MV-4-11 (cell line): ENCODE measurements at regions not wholly inside any gene's neighbourhood (a gene's known extent, or its start where the extent isn't known, plus 50 kb on each side); places are given as distances from the start of the nearest gene placed in this dataset.
A peak's percentile ranks its signal among the peaks of the same experiment; 100 is the strongest.

Experiments used
- DNase-seq: peaks from one replicate; lab custom pipeline; 2025; lab: John Stamatoyannopoulos, UW

DNA sequence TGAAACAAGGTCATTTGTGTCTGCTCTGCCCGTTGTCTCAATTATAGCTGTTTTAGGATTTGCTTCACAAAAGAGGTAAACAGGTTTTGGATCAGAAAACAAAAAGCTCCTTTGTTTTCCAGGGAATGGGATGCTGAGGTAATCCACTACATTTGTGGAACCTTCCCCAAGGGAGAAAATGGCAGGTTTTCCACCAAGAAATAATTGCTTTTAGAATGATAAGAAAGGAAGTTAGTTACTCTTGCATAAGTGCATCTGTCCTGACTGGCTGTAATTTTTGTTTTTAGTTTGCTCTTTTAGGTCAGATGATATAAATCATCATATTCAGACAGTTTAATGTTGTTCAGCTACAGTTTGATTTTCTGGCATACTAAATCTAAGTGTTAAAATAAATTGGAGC lies 198.5 kb upstream of the COL8A1 start:
- DNase-seq, result no peak

GRCh38 chr3:99434190-99434589 lies 204.2 kb upstream of the COL8A1 start:
- DNase-seq, result no peak

- DNase-seq, result no peak
Measured at GRCh38 chr3:99430348-99431134, 207.9 kb upstream of the COL8A1 start.

GRCh38 chr3:99429502-99429901 lies 208.9 kb upstream of the COL8A1 start:
- DNase-seq, result no peak

GRCh38 chr3:99425930-99426329 lies 212.5 kb upstream of the COL8A1 start:
- no peak for DNase-seq

- no peak for DNase-seq
Measured at GRCh38 chr3:99419116-99419515, 219.3 kb upstream of the COL8A1 start.

GRCh38 chr3:99418709-99419108 lies 219.7 kb upstream of the COL8A1 start:
- DNase-seq, result no peak

DNA sequence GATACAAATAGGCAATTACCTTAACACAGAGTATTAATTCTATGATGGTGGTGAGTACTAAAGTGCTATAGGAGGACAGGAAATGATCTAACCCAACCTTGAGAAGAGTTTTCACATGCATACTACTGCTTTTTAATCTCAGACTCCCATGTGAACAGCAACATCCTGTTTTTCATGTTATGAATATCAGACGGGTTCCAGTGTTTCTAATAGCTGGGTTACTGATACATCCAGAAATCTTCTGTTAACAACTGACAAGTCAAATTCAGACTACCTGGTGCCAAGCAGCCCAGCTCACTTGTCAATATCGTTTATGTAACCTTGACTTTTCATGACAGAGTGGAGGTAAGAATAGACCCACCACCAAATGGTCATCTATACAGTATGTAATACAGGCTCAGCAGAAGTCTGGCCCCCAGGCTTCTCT lies 220.2 kb upstream of the COL8A1 start:
- peak; percentile 0 for DNase-seq

DNA sequence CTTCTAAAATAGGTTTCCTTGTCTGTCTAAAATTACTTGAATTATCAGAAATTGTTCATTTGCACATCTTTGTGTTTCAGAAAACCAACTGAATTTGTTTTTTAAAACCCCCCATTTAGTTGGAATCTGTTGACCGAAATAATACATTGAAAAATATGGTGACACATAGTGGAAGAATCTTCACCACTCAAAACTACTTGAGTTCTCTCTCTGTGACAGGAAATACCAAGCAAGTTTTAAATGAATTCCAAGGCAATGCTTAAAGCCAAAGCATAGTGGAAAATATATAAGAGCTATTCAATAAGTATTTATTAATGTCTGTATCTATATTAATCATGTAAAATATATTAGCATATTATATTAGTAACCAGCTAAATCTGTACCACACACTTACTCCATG lies 224.9 kb upstream of the COL8A1 start:
- no peak for DNase-seq

- no peak for DNase-seq
Measured at GRCh38 chr3:99410789-99411311, 227.5 kb upstream of the COL8A1 start.

DNA sequence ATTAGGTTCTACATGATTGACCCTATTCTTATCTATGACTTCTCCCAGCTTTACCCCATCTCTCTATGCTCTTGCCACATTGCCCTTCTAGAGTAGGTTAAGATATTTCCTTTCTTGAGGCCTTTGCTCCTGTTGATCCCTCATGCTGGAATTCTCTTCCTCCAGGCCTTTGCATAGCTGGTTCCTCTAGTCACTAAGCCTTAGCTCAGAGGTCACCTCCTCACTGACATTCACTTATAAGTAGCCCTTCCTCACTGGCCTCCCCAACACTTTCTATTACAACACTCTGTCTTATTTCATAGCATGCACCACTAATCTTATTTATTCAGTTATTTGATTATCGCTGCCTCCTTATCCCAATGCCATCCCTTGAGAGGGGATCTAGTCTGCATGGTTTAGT lies 228.4 kb upstream of the COL8A1 start:
- no peak for DNase-seq

- DNase-seq, result no peak
Measured at GRCh38 chr3:99407257-99407656, 231.1 kb upstream of the COL8A1 start.

GRCh38 chr3:99402755-99403154 lies 235.6 kb upstream of the COL8A1 start:
- DNase-seq, result no peak

DNA sequence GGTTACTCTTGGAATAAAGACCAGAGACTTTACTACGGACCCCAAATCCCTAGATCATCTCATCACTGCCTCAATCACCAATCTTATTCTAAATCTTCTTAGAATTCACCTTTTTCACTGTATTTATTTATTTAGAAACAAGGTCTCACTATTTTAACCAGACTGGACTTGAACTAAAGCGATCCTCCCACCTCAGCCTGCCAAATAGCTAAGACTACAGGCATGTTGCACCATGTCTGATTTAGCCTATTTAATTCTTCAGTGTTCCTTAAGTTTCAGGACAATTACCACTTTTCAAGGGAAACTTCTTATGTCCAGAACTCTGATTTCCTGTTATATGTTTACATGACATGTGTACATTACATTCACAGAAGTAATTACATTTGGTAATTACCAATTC lies 238.0 kb upstream of the COL8A1 start:
- no peak for DNase-seq

- no peak for DNase-seq
Measured at GRCh38 chr3:99396651-99397275, 241.6 kb upstream of the COL8A1 start.

- peak; percentile 36 for DNase-seq
Measured at GRCh38 chr3:99394831-99395778, 243.3 kb upstream of the COL8A1 start.

- no peak for DNase-seq
Measured at GRCh38 chr3:99393961-99394360, 244.4 kb upstream of the COL8A1 start.

- no peak for DNase-seq
Measured at GRCh38 chr3:99388780-99389179, 249.6 kb upstream of the COL8A1 start.

- no peak for DNase-seq
Measured at GRCh38 chr3:99384596-99384995, 253.8 kb upstream of the COL8A1 start.

DNA sequence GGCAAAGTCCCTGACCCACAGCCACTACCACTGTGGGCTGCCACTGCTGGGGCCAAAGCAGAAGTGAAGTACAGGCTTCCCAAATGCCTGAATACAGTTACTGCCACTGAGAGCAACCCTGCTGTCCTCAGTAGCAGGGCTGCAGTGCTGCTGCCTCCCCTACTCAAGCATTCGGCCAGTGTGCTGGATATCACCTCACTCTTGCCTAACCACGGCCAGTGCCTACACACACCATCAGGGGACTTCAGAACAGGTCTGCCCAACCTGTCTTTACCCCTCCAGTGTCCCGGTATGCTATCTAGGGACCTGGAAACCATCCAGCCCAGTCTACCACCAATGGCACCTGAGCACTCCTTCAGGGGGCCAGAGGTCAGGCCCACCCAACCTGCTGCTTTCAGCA lies 261.5 kb upstream of the COL8A1 start:
- no peak for DNase-seq

DNA sequence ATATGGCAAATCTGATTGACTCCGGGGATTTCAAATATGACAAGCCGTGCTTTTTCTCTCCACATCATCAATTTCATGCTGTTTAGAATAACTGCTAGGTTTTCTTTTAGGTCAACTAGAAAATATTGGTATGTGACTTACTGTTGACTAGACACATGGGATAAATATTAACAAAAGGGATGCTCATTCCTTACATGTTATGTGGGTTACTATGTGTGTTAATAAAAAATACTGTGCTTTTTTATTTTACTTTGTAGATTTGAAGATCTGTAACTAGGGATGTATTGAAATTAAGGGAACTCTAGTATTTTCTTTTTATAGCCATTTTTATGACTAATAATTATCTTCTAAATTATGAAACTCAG lies 264.6 kb upstream of the COL8A1 start:
- no peak for DNase-seq

- no peak for DNase-seq
Measured at GRCh38 chr3:99373088-99373845, 265.1 kb upstream of the COL8A1 start.
